WI38 (cell line): ENCODE measurements at regions not wholly inside any gene's neighbourhood (a gene's known extent, or its start where the extent isn't known, plus 50 kb on each side); places are given as distances from the start of the nearest gene placed in this dataset.

Source experiments
- H3K4me3 ChIP-seq: 2 replicates; pipeline ENCODE4 v1.5.1; 2011; ENCODE audit warnings: low read depth, mild to moderate bottlenecking, control low read depth, low read length
- TF ChIP-seq, protein P1 (sequence below): IDR thresholded peaks from 2 replicates; pipeline ENCODE4 v1.5.1; 2012; ENCODE audit warnings: low read depth, mild to moderate bottlenecking, control low read depth, low read length

DNA sequence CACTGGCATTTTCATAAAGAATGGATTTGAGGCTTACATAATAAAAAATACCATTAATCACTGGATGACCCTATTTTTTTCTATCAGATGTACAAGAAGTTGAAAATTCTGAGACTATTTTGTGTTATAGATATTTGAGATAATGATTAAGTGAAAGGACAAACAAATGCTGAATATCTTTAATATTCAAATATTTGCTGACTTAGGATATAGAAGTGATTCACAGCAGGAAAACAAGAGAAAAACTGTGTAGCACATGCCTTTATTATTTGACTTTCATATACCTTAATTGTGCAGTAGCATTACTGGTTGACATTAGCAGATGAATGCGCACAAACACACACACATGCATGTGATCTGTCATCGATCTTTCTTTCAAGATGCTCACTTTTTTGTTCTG, 766.5 kb downstream of the SATB2 start:
- TF ChIP-seq, protein P1, sequence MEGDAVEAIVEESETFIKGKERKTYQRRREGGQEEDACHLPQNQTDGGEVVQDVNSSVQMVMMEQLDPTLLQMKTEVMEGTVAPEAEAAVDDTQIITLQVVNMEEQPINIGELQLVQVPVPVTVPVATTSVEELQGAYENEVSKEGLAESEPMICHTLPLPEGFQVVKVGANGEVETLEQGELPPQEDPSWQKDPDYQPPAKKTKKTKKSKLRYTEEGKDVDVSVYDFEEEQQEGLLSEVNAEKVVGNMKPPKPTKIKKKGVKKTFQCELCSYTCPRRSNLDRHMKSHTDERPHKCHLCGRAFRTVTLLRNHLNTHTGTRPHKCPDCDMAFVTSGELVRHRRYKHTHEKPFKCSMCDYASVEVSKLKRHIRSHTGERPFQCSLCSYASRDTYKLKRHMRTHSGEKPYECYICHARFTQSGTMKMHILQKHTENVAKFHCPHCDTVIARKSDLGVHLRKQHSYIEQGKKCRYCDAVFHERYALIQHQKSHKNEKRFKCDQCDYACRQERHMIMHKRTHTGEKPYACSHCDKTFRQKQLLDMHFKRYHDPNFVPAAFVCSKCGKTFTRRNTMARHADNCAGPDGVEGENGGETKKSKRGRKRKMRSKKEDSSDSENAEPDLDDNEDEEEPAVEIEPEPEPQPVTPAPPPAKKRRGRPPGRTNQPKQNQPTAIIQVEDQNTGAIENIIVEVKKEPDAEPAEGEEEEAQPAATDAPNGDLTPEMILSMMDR = no peak
- H3K4me3 ChIP-seq = no peak overlapping the region

DNA sequence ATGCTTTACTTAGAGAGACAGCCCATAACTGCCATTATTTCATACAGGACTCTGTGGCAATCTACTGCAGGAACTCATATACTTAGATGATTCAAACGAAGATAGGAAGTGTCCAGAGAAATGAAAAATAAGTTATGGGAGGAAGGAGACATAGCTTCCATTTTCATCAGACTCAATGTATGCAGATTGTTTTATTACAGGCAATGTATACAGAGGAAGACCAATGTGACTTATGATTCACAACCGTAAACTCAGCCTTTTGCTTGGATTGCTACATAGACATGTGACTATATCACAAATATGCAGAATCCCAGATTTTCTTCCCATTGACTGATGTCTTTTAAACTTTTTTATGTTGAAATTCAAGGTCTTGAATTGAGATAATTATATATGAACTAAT, 793.4 kb downstream of the SATB2 start:
- TF ChIP-seq, protein P1 = no peak
- H3K4me3 ChIP-seq = no peak overlapping the region

DNA sequence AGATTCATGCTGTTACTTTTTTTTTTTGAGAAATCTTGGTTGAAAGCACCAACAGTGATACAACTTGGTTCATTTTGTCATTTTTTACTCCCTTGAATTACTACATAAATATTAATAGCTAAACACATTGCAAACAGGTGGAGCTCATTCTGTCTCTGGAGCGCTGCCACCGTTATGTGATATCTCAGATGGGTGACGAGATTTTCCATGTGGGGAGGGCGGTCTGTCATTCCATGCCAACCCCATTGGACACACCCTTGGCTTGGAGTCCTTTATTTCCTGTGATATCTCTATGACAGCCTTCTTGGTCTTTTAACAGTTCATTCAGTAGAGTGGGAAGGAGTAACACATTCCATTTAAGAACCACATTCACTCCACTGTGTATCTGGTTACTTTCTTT, 794.8 kb downstream of the SATB2 start:
- H3K4me3 ChIP-seq = no peak overlapping the region
- TF ChIP-seq, protein P1 = no peak

DNA sequence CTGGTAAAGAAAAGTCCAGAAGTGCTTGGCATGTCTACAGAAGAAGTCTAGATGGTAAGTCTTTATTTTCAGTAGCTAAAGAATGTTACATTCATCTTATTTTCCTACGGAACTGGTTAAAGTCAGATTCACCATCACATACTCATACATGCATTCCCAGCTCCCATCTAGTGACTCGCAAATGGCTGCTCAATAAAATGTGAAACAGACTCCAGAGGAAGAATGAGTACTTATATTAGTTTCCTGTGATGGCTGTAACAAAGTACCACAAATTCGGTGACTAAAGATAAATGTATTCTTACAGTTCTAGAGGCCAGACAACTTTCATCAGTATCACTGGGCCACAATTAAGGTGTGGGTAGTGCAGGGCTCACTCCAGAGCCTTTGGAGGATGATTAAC, 797.2 kb downstream of the SATB2 start:
- TF ChIP-seq, protein P1 = no peak
- no peak overlapping the region for H3K4me3 ChIP-seq

DNA sequence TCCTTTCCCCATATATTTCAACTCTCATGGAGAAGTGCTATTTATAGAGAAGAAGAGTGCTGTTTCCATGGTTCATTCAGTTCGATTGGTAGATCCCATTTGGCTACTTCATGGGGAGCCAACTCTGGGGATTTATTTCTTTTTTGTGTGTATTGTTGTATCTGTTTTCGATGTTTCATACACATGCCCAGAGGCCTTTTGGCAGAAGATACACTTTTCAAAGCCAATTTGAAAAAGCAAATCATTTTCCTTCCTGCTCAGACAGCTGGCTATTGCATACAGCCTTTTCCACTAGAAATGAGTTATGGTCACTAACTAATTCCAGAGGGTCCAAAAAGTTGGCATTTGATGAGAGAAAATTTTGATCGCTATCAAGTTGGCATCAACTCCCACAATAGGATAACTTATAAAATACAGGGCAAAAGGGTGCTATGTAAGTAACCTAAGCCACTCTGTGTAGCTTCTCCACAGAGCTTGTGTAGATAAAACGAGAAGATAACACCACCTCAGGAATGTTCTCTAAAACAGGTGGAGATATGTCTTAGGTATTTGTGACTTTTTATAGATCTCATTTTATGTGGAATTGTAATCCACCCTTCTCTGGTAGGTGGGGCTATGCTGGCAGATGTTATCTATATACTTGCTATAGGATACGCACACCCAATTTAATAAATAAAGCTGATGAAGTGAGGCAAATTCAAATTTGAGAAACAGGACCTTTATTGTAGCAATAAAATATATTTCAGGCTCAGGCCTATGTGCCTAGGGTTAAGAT, 798.5 kb downstream of the SATB2 start:
- no peak overlapping the region for H3K4me3 ChIP-seq
- TF ChIP-seq, protein P1 = no peak

DNA sequence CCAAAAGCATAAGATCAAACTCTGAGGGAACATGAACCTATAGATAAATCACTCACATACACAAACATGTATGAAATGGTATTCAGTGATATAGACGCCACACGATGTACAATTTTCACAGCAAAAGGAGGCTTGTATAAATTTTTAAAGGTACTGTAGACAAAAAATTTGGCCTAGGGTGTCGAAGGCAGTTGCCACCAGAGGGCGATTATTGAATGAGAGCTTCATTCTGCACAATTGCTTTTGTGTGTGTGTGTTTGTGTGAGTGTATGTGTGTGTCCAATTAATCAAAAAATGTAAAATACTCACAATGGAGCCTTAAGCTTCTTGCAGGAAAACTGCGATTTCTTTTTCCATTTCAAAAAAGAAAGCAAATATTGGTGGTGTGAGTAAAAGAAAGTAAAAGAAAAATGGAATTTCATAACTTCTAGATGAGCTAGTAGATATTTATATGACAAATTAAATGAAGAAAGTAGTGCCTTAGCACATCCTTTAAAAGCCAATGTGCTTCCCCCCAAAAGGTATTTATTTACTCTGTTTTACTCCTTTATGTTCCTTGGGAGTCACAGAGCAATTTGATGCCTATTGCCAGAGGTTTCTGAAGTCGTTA, 800.1 kb downstream of the SATB2 start:
- TF ChIP-seq, protein P1 = no peak
- H3K4me3 ChIP-seq = no peak overlapping the region

DNA sequence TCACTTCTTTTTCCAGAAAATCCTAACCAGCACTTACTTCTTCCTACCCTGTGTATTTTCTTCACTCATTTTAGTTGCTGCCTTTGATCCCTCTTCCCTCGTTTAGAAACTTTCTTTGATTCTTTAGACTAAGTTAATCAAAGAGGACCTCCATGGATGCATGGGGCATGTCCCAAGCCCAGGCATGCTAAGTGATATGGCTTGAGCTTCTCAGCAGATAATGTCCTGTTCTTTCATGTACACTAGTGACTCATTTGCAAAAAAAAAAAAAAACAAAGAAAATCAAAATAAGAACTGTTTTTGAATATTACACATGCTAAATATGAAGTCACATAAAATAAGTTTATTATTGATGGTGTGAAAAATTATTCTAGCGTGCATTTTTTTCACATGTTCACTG, 800.9 kb downstream of the SATB2 start:
- no peak overlapping the region for H3K4me3 ChIP-seq

More for the DNA sequence above, 800.9 kb downstream of the SATB2 start:
- TF ChIP-seq, protein P1 = no peak
